ENCODE measurements at regions not wholly inside any gene's neighbourhood (a gene's known extent, or its start where the extent isn't known, plus 50 kb on each side); places are given as distances from the start of the nearest gene placed in this dataset.
A peak's percentile ranks its signal among the peaks of the same experiment; 100 is the strongest.
"Not testable (repeated sequence)": the region's sequence is repeated elsewhere in the genome, so short reads cannot be mapped to it uniquely, and the experiment has no call there.

- DNase-seq (ENCODE audit: low spot score), result no peak
Measured at GRCh38 chr6:2611092-2611491, 139.6 kb downstream of the MYLK4 start.

GRCh38 chr6:2608503-2608902, 142.2 kb downstream of the MYLK4 start:
- no peak for DNase-seq (ENCODE audit: low spot score)

- no peak for DNase-seq (ENCODE audit: low spot score)
Measured at GRCh38 chr6:2600363-2600762, 150.4 kb downstream of the MYLK4 start.

- no peak for DNase-seq (ENCODE audit: low spot score)
Measured at GRCh38 chr6:2599817-2600216, 150.9 kb downstream of the MYLK4 start.

GRCh38 chr6:2598867-2599266, 151.9 kb downstream of the MYLK4 start:
- no peak for DNase-seq (ENCODE audit: low spot score)

GRCh38 chr6:2597991-2598390, 152.7 kb downstream of the MYLK4 start:
- no peak for DNase-seq (ENCODE audit: low spot score)

- not testable (repeated sequence) for DNase-seq (ENCODE audit: low spot score)
Measured at GRCh38 chr6:2597457-2597856, 153.3 kb downstream of the MYLK4 start.

GRCh38 chr6:2596222-2596621, 154.5 kb downstream of the MYLK4 start:
- peak; percentile 10 for DNase-seq (ENCODE audit: low spot score)

GRCh38 chr6:2594868-2595267, 155.9 kb downstream of the MYLK4 start:
- no peak for DNase-seq (ENCODE audit: low spot score)

- no peak for DNase-seq (ENCODE audit: low spot score)
Measured at GRCh38 chr6:2593167-2593566, 157.6 kb downstream of the MYLK4 start.

- DNase-seq (ENCODE audit: low spot score), result no peak
Measured at GRCh38 chr6:2589171-2589661, 161.5 kb downstream of the MYLK4 start.

- DNase-seq (ENCODE audit: low spot score), result no peak
Measured at GRCh38 chr6:2583459-2583858, 167.3 kb downstream of the MYLK4 start.

- no peak for DNase-seq (ENCODE audit: low spot score)
Measured at GRCh38 chr6:2582268-2582667, 168.5 kb downstream of the MYLK4 start.

GRCh38 chr6:2581611-2582010, 169.1 kb downstream of the MYLK4 start:
- DNase-seq (ENCODE audit: low spot score), result no peak

- DNase-seq (ENCODE audit: low spot score), result no peak
Measured at GRCh38 chr6:2581011-2581410, 169.7 kb downstream of the MYLK4 start.

GRCh38 chr6:2579804-2580570, 170.7 kb downstream of the MYLK4 start:
- DNase-seq (ENCODE audit: low spot score), result no peak

GRCh38 chr6:2579241-2579761, 171.4 kb downstream of the MYLK4 start:
- no peak for DNase-seq (ENCODE audit: low spot score)

- DNase-seq (ENCODE audit: low spot score), result no peak
Measured at GRCh38 chr6:2578767-2579166, 172.0 kb downstream of the MYLK4 start.

GRCh38 chr6:2576499-2576898, 174.2 kb downstream of the MYLK4 start:
- no peak for DNase-seq (ENCODE audit: low spot score)

GRCh38 chr6:2575236-2575635, 175.5 kb downstream of the MYLK4 start:
- DNase-seq (ENCODE audit: low spot score), result no peak

GRCh38 chr6:2569420-2569819, 181.3 kb downstream of the MYLK4 start:
- DNase-seq (ENCODE audit: low spot score), result not testable (repeated sequence)

GRCh38 chr6:2566048-2566447, 184.7 kb downstream of the MYLK4 start:
- DNase-seq (ENCODE audit: low spot score), result no peak

- DNase-seq (ENCODE audit: low spot score), result no peak
Measured at GRCh38 chr6:2565499-2565898, 185.2 kb downstream of the MYLK4 start.

GRCh38 chr6:2563635-2564034, 187.1 kb downstream of the MYLK4 start:
- peak; percentile 28 for DNase-seq (ENCODE audit: low spot score)

Measured in HuH-7 (cell line).